ENCODE measurements at regions not wholly inside any gene's neighbourhood (a gene's known extent, or its start where the extent isn't known, plus 50 kb on each side); places are given as distances from the start of the nearest gene placed in this dataset.

- TF ChIP-seq CTCF (conservative IDR thresholded peaks at IDR 0.05) = no peak
- TF ChIP-seq ZFX (IDR thresholded peaks at IDR 0.05) = no peak
Observed at GRCh38 chr3:88703501-88704059, 403.8 kb upstream of the EPHA3 start.

Data from C4-2B (cell line).